NCI-H1930 (cell line): ENCODE measurements at regions not wholly inside any gene's neighbourhood (a gene's known extent, or its start where the extent isn't known, plus 50 kb on each side); places are given as distances from the start of the nearest gene placed in this dataset.
"Not testable (repeated sequence)": the region's sequence is repeated elsewhere in the genome, so short reads cannot be mapped to it uniquely, and the experiment has no call there.

Source experiments
- DNase-seq, 2 experiments: peaks; one replicate each; lab custom pipeline; 2025; lab: John Stamatoyannopoulos, UW

GRCh38 chr12:14032191-14032590 is 50.8 kb upstream of the GRIN2B start:
- DNase-seq, result not testable (repeated sequence)

GRCh38 chr12:14043776-14044175 is 62.4 kb upstream of the GRIN2B start:
- DNase-seq, result no peak

GRCh38 chr12:14048941-14049545 is 67.6 kb upstream of the GRIN2B start:
- DNase-seq, result no peak

- DNase-seq, result no peak
Measured at GRCh38 chr12:14057895-14058294, 76.5 kb upstream of the GRIN2B start.

- DNase-seq, result no peak
Measured at GRCh38 chr12:14058717-14059116, 77.3 kb upstream of the GRIN2B start.

GRCh38 chr12:14059548-14059947 is 78.1 kb upstream of the GRIN2B start:
- no peak for DNase-seq

- no peak for DNase-seq
Measured at GRCh38 chr12:14065616-14066015, 84.2 kb upstream of the GRIN2B start.

GRCh38 chr12:14066021-14066420 is 84.6 kb upstream of the GRIN2B start:
- no peak for DNase-seq

GRCh38 chr12:14068961-14069360 is 87.6 kb upstream of the GRIN2B start:
- no peak for DNase-seq

GRCh38 chr12:14071833-14072232 is 90.4 kb upstream of the GRIN2B start:
- DNase-seq, result no peak

- DNase-seq, result no peak
Measured at GRCh38 chr12:14072987-14073386, 91.6 kb upstream of the GRIN2B start.

- DNase-seq, result no peak
Measured at GRCh38 chr12:14075797-14076393, 94.5 kb upstream of the GRIN2B start.

- DNase-seq, result no peak
Measured at GRCh38 chr12:14076538-14076937, 95.1 kb upstream of the GRIN2B start.

GRCh38 chr12:14086838-14087237 is 105.4 kb upstream of the GRIN2B start:
- DNase-seq, result peak; percentile 25 to 38

GRCh38 chr12:14099994-14100393 is 118.6 kb upstream of the GRIN2B start:
- DNase-seq, result no peak

GRCh38 chr12:14101556-14101955 is 120.2 kb upstream of the GRIN2B start:
- DNase-seq, result not testable (repeated sequence)

- peak in 1 of 2 experiments; percentile 25 for DNase-seq
Measured at GRCh38 chr12:14111230-14111865, 129.9 kb upstream of the GRIN2B start.

- no peak for DNase-seq
Measured at GRCh38 chr12:14113031-14113430, 131.6 kb upstream of the GRIN2B start.

GRCh38 chr12:14126692-14127091 is 145.3 kb upstream of the GRIN2B start:
- DNase-seq, result no peak

- no peak for DNase-seq
Measured at GRCh38 chr12:14129611-14130195, 148.3 kb upstream of the GRIN2B start.

- no peak for DNase-seq
Measured at GRCh38 chr12:14135996-14136395, 154.6 kb upstream of the GRIN2B start.

- no peak for DNase-seq
Measured at GRCh38 chr12:14138495-14138894, 157.1 kb upstream of the GRIN2B start.
